ENCODE measurements at regions not wholly inside any gene's neighbourhood (a gene's known extent, or its start where the extent isn't known, plus 50 kb on each side); places are given as distances from the start of the nearest gene placed in this dataset.

DNA sequence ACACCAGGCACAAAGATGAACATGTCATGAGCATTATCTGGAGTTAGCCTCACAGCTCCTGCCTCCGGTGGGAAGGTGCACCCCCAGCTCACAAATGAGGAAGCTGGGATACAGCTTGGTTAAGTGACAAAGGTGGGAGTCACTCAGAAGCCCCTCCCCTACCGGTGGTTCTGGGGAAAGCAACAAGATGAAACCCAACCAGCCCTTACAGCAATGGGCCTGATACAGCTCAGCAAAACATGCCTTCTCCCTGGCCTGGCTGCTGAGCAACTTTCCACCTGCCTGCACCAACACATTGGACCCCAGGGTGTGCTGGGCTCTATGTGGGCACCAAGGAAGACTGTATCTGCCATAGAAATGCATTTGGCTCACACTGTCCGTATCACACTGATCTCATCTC, 113.2 kb downstream of the GYPC start:
- no peak for ATAC-seq (ENCODE audit: insufficient number of reproducible peaks, low FRiP score, low read depth)

DNA sequence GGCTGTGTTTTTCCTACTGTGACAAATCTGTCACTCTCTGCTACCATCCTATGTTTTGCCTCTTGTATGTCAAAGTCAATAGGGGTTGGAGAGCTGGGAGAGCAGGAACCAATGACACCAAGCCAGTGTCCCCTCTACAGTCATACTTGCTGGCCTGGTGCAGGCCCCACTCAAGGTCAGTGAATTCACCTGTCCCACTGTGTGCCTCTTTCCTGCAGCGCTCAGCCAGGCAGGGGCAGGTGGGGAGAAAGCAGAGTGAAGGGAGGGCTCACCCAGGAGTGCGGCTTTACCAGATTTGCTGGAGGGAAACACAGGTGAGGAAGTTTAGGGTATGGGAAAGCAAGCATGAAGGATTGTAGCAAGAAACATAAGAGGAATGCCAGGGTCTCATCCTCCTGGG, 114.5 kb downstream of the GYPC start:
- ATAC-seq (ENCODE audit: insufficient number of reproducible peaks, low FRiP score, low read depth) = no peak
- H3K4me3 ChIP-seq = no peak overlapping the region
- TF ChIP-seq, protein P1, sequence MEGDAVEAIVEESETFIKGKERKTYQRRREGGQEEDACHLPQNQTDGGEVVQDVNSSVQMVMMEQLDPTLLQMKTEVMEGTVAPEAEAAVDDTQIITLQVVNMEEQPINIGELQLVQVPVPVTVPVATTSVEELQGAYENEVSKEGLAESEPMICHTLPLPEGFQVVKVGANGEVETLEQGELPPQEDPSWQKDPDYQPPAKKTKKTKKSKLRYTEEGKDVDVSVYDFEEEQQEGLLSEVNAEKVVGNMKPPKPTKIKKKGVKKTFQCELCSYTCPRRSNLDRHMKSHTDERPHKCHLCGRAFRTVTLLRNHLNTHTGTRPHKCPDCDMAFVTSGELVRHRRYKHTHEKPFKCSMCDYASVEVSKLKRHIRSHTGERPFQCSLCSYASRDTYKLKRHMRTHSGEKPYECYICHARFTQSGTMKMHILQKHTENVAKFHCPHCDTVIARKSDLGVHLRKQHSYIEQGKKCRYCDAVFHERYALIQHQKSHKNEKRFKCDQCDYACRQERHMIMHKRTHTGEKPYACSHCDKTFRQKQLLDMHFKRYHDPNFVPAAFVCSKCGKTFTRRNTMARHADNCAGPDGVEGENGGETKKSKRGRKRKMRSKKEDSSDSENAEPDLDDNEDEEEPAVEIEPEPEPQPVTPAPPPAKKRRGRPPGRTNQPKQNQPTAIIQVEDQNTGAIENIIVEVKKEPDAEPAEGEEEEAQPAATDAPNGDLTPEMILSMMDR (IDR thresholded peaks at IDR 0.05) = no peak

More for the DNA sequence above, 113.2 kb downstream of the GYPC start:
- TF ChIP-seq, protein P1 (IDR thresholded peaks at IDR 0.05) = no peak
- Histone ChIP-seq H3K27ac (no peak overlapping the region), H3K9me3 (no peaks in the 10 kb centered on the region), H3K4me3 (no peak overlapping the region), H3K4me1 (ENCODE audit: control insufficient read depth in 1 of 2, low read depth in 2 of 2) (no peaks in the 10 kb centered on the region), H3K36me3 (no peaks in the 10 kb centered on the region), H3K27me3 (replicated peaks; ENCODE audit: insufficient read depth) (no peaks in the 10 kb centered on the region)
- no peak for DNase-seq (ENCODE audit: low spot score)

DNA sequence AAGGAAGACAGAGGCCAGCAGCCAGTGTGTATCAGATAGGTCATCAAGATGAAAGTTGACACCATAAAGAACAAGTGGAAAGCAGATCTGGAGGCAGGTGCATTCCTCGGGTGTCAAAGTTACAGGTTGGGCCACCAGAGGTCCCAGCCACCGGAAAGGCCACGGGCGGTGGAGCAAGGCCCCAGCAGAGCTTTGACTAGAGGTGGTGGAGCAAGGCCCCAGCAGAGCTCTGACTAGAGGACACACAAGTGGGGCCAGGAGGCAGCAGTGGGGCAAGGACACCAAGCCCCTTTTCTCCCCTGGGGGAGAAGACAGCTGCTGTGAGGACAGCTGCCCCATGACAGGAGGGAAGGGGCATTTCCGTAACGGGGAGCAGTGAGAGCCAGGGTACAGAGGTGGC, 115.1 kb downstream of the GYPC start:
- Histone ChIP-seq H3K36me3 (no peaks in the 10 kb centered on the region), H3K4me3 (no peak overlapping the region), H3K27ac (no peak overlapping the region), H3K27me3 (replicated peaks; ENCODE audit: insufficient read depth) (no peaks in the 10 kb centered on the region), H3K9me3 (no peaks in the 10 kb centered on the region), H3K4me1 (ENCODE audit: control insufficient read depth in 1 of 2, low read depth in 2 of 2) (no peaks in the 10 kb centered on the region)
- DNase-seq (ENCODE audit: low spot score) (no peak), ATAC-seq (ENCODE audit: insufficient number of reproducible peaks, low FRiP score, low read depth) (no peak)
- TF ChIP-seq, protein P1 (IDR thresholded peaks at IDR 0.05) = no peak

More for the DNA sequence above, 114.5 kb downstream of the GYPC start:
- Histone ChIP-seq H3K4me1 (ENCODE audit: control insufficient read depth in 1 of 2, low read depth in 2 of 2) (no peaks in the 10 kb centered on the region), H3K27ac (no peak overlapping the region), H3K9me3 (no peaks in the 10 kb centered on the region), H3K36me3 (no peaks in the 10 kb centered on the region), H3K27me3 (replicated peaks; ENCODE audit: insufficient read depth) (no peaks in the 10 kb centered on the region)
- no peak for DNase-seq (ENCODE audit: low spot score)

DNA sequence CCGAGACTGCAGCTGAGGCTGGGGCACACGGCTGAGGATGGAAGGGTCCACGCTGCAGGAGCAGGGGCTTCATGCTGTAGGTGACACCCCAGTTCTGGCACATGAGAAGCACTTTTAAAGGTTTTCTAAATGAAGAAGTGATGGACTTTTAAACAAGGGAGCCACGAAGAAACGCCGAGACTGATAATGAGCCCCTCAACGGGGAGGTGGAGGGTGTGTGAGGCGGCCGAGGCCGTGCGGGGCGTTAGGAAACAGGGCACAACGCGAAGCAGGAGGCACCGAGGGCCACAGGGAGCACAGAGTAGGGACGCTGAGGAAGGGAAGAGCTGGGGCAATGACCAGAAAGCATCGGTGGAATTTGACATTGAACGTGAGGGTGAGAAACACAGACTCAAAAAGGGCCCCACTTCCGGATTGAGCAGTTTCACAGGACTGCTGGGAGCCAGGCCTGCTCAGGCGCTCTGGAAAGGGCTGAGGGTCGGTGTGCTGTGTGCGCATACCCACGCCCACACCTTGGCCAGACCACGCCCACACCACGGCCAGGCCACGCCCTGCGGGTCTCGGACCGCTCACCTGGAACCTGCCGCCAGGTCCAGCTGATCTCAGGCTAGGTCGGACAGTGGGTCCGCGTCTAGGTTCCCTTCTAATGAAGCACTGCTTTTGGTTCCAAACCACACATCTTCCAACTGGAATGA, 115.7 kb downstream of the GYPC start:
- no peak for ATAC-seq (ENCODE audit: insufficient number of reproducible peaks, low FRiP score, low read depth)
- DNase-seq (ENCODE audit: low spot score) = no peak
- H3K4me3 ChIP-seq = no peak overlapping the region

DNA sequence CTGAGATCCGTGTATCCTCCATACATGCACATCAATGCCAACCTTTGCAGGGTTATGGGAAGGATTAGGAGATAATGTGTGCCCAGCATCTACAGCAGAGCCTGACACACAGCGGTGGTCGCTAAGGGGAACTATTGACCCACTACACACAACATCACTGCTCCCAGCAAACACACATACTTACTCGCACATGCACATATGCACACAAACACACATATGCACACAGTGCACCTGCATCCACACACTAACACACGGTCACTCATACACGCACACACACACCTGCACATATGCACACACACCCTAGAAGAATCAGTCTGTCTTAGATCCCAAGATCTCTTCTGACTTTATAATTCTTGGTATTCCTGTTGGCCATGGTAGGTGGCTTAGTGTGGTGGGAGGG, 118.3 kb downstream of the GYPC start:
- H3K36me3 ChIP-seq = no peaks in the 10 kb centered on the region
- DNase-seq (ENCODE audit: low spot score) (no peak), ATAC-seq (ENCODE audit: insufficient number of reproducible peaks, low FRiP score, low read depth) (no peak)
- no peak overlapping the region for H3K4me3 ChIP-seq
- no peaks in the 10 kb centered on the region for H3K9me3 ChIP-seq
- no peaks in the 10 kb centered on the region for H3K4me1 ChIP-seq (ENCODE audit: control insufficient read depth in 1 of 2, low read depth in 2 of 2)
- no peak overlapping the region for H3K27ac ChIP-seq
- no peaks in the 10 kb centered on the region for H3K27me3 ChIP-seq (replicated peaks; ENCODE audit: insufficient read depth)
- TF ChIP-seq, protein P1 (IDR thresholded peaks at IDR 0.05) = no peak

More for the DNA sequence above, 115.7 kb downstream of the GYPC start:
- Histone ChIP-seq H3K9me3 (no peaks in the 10 kb centered on the region), H3K27ac (no peak overlapping the region), H3K27me3 (replicated peaks; ENCODE audit: insufficient read depth) (no peaks in the 10 kb centered on the region), H3K36me3 (no peaks in the 10 kb centered on the region), H3K4me1 (ENCODE audit: control insufficient read depth in 1 of 2, low read depth in 2 of 2) (no peaks in the 10 kb centered on the region)
- TF ChIP-seq, protein P1 (IDR thresholded peaks at IDR 0.05) = no peak
